ENCODE measurements at regions not wholly inside any gene's neighbourhood (a gene's known extent, or its start where the extent isn't known, plus 50 kb on each side); places are given as distances from the start of the nearest gene placed in this dataset.

DNA sequence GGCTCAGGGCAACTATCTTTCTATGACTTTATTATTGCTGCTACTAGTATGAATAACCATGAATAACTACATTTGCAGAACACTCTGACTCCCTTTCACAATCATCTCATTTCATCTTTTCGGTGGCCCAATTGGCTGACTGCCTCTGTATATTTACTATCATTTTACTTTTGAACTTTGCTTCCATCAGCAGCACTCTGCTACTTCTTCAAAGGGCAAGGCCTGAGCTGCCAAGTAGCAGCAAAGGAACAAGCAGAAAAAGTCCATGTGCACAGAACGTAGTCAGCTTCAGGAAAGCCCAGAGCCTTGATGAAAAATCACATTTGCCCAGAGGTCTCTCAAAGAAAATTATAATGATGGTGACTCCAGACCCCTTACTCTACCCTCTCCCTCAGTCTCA lies 214.5 kb upstream of the PUM3 start:
- Histone ChIP-seq H3K4me2 (no peak overlapping the region), H3K9me3 (no peaks in the 10 kb centered on the region)
- TF ChIP-seq Cebpa-rat (IDR thresholded peaks at IDR 0.05), result no peak

DNA sequence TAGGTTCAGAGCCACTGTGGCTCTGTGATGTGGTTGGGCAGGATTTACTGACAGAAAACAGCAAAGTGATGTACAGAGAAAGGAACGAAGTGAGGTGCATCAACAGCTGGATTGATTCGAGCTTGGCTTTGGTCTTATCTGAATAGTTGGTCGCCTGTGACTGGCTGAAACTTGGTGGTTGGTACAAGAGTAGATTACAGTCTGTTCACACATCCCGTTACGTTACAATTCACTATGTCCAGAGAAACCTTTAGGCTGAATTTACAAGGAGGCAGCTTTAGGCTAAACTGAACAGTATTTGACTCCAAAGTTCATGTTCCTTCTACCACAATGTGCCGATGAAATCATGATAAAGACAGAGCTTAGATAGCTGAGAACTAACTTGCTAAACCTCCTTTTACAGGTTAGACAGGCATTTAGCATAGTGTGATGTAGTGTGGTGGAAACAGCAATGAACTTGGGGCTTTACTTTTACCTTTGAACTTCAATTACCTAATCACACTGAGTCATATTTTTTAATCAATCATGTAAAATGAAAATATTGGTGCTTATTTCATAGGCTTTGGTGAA lies 210.2 kb upstream of the PUM3 start:
- H3K36me3 ChIP-seq, result no peaks in the 10 kb centered on the region
- H3K27ac ChIP-seq, result no peak overlapping the region
- no peaks in the 10 kb centered on the region for H3K9me3 ChIP-seq
- TF ChIP-seq Cebpa-rat (IDR thresholded peaks at IDR 0.05), result no peak
- H4K20me1 ChIP-seq, result no peaks in the 10 kb centered on the region
- no peak overlapping the region for H3K9ac ChIP-seq
- H3K4me2 ChIP-seq, result no peak overlapping the region
- H3K4me3 ChIP-seq, result no peak overlapping the region
- no peaks in the 10 kb centered on the region for H3K27me3 ChIP-seq
- H3K4me1 ChIP-seq, result no peaks in the 10 kb centered on the region

More for the DNA sequence above, 214.5 kb upstream of the PUM3 start:
- H3K4me3 ChIP-seq, result no peak overlapping the region
- no peaks in the 10 kb centered on the region for H3K27me3 ChIP-seq
- H3K27ac ChIP-seq, result no peak overlapping the region
- H3K36me3 ChIP-seq, result no peaks in the 10 kb centered on the region
- no peak overlapping the region for H3K9ac ChIP-seq
- H4K20me1 ChIP-seq, result no peaks in the 10 kb centered on the region
- no peaks in the 10 kb centered on the region for H3K4me1 ChIP-seq

DNA sequence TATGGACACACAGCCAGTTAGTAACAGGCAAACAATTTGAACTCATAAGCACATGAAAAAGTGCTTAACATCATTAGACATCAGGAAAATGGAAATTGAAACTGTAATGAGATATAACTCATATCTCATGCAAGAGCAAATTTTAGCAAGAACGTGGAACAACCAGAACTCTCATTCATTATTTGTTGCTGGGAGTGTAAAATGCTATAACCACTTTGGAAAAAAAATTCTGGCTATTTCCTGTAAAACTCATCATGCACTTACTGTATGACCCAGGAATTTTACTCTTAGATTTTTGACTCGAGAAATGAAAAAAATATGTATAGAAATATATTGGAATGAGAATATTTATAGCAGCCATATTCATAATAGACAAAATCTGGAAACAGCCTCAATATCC lies 205.7 kb upstream of the PUM3 start:
- Histone ChIP-seq H3K27ac (no peak overlapping the region), H3K36me3 (no peaks in the 10 kb centered on the region), H4K20me1 (no peaks in the 10 kb centered on the region), H3K9me3 (no peaks in the 10 kb centered on the region), H3K4me1 (peaks cover 10% of the 10 kb centered on the region), H3K4me2 (no peak overlapping the region), H3K27me3 (no peaks in the 10 kb centered on the region), H3K4me3 (no peak overlapping the region), H3K9ac (no peak overlapping the region)
- no peak for TF ChIP-seq Cebpa-rat (IDR thresholded peaks at IDR 0.05)

DNA sequence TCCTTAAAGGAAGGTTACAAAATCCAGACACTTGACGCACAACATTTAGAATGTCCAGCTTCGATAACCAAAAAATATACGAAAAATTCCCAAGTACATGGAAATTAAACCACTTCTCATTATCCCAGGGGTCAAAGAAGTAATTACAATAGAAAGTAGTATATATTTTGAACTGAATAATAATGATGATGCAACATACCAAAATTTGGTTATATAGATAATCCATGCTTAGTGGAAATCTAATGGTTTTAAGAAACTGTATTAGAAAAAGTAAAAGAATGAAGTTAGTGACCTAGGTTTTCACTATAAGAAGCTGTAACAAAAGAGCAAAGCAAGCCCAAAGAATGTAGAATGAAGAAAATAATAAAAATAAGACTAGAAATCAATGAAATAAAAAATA lies 204.0 kb upstream of the PUM3 start:
- peaks cover 11% of the 10 kb centered on the region for H3K4me1 ChIP-seq
- H3K27ac ChIP-seq, result no peak overlapping the region
- H3K9ac ChIP-seq, result no peak overlapping the region
- no peaks in the 10 kb centered on the region for H3K27me3 ChIP-seq
- no peak overlapping the region for H3K4me3 ChIP-seq
- H4K20me1 ChIP-seq, result no peaks in the 10 kb centered on the region
- H3K4me2 ChIP-seq, result no peak overlapping the region
- no peak for TF ChIP-seq Cebpa-rat (IDR thresholded peaks at IDR 0.05)
- H3K36me3 ChIP-seq, result no peaks in the 10 kb centered on the region
- H3K9me3 ChIP-seq, result no peaks in the 10 kb centered on the region

DNA sequence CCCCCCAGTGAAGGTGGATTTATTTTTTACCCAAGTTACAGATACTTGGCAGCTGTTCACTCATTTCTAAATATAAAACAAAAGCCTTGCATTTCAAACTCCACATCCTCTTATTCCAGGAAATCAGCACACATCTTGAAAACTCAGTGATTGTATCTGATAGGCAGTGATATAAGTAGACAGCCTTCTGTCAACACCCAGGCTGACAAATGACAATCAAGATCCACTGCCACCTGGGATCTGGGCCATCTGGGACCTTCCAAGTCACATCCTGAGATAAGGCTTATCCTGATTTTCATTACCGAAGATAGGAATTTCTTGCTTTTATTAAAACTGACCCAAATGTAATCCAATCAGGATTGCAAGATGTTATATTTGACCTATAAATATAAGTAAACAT lies 201.3 kb upstream of the PUM3 start:
- Histone ChIP-seq H3K4me2 (peak overlapping the region; percentile 34), H3K4me1 (peaks cover 11% of the 10 kb centered on the region), H4K20me1 (no peaks in the 10 kb centered on the region), H3K9ac (no peak overlapping the region), H3K4me3 (no peak overlapping the region), H3K27me3 (no peaks in the 10 kb centered on the region), H3K27ac (no peak overlapping the region), H3K36me3 (no peaks in the 10 kb centered on the region), H3K9me3 (no peaks in the 10 kb centered on the region)
- no peak for TF ChIP-seq Cebpa-rat (IDR thresholded peaks at IDR 0.05)

DNA sequence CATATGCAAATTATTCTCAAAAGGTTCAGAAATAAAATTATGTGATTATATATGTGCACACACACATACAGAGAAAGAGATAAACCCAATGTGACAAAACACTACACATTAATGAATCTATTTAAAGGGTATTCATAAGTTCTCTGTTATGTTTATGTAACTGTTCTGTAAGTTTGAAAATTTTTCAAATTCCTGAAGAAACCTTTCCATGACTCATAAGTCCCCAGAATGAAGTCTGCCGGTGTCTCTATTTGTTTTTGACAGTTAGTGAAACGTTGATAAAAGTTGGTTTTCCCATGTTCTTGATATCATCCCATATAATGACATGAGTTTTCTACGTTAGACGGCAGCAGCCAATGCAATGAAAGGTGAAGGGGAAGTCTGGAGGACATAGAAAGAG lies 199.5 kb upstream of the PUM3 start:
- Histone ChIP-seq H3K4me1 (peaks cover 11% of the 10 kb centered on the region), H3K36me3 (no peaks in the 10 kb centered on the region), H4K20me1 (no peaks in the 10 kb centered on the region), H3K27ac (no peak overlapping the region), H3K9ac (no peak overlapping the region), H3K27me3 (no peaks in the 10 kb centered on the region), H3K9me3 (no peaks in the 10 kb centered on the region), H3K4me3 (no peak overlapping the region), H3K4me2 (no peak overlapping the region)
- no peak for TF ChIP-seq Cebpa-rat (IDR thresholded peaks at IDR 0.05)

DNA sequence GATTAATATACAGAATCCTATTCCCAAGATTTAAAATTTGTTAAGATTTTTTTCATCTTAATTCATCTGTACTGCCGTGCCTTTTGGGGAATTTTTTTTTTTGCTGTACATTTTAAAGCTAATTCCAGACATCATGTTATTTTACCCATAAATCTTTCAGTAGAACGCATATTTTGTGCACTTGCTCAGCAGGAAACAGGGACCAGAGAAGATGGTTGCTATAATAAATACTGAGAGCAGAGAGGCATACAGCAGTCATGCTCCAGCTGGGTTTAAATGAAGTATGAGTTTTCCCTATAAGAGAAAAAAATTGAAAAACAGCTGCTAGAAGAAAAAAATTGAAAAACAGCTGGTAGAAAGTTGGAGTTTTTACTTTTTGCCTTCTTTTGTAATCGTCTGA lies 196.9 kb upstream of the PUM3 start:
- no peak overlapping the region for H3K4me3 ChIP-seq
- TF ChIP-seq Cebpa-rat (IDR thresholded peaks at IDR 0.05), result no peak
- H3K4me1 ChIP-seq, result peaks cover 11% of the 10 kb centered on the region
- H3K9ac ChIP-seq, result no peak overlapping the region
- H3K27me3 ChIP-seq, result no peaks in the 10 kb centered on the region
- H3K9me3 ChIP-seq, result no peaks in the 10 kb centered on the region
- no peaks in the 10 kb centered on the region for H4K20me1 ChIP-seq
- H3K36me3 ChIP-seq, result no peaks in the 10 kb centered on the region
- H3K27ac ChIP-seq, result no peak overlapping the region
- H3K4me2 ChIP-seq, result no peak overlapping the region

DNA sequence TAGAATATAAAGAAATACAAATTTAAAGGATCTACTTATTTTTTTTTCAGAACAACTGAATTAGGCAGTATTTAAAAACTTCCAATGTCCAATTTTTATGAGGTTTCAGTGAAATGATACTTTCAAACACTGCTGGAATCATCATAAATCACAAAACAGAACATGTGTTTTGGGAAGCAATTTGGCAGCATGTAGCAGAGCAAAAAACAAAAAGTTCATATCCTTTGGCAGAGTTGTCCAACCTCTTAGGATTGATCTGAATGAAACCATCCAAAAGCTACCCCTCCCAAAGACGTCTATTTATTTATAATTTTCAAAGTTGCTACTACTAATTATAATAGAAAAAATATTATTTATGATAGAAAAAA lies 192.4 kb upstream of the PUM3 start:
- TF ChIP-seq Cebpa-rat (IDR thresholded peaks at IDR 0.05), result no peak
- no peak overlapping the region for H3K27ac ChIP-seq
- H3K4me1 ChIP-seq, result no peaks in the 10 kb centered on the region
- H4K20me1 ChIP-seq, result no peaks in the 10 kb centered on the region
- no peak overlapping the region for H3K4me3 ChIP-seq
- no peaks in the 10 kb centered on the region for H3K36me3 ChIP-seq
- H3K27me3 ChIP-seq, result no peaks in the 10 kb centered on the region
- no peak overlapping the region for H3K4me2 ChIP-seq
- no peak overlapping the region for H3K9ac ChIP-seq
- H3K9me3 ChIP-seq, result no peaks in the 10 kb centered on the region

DNA sequence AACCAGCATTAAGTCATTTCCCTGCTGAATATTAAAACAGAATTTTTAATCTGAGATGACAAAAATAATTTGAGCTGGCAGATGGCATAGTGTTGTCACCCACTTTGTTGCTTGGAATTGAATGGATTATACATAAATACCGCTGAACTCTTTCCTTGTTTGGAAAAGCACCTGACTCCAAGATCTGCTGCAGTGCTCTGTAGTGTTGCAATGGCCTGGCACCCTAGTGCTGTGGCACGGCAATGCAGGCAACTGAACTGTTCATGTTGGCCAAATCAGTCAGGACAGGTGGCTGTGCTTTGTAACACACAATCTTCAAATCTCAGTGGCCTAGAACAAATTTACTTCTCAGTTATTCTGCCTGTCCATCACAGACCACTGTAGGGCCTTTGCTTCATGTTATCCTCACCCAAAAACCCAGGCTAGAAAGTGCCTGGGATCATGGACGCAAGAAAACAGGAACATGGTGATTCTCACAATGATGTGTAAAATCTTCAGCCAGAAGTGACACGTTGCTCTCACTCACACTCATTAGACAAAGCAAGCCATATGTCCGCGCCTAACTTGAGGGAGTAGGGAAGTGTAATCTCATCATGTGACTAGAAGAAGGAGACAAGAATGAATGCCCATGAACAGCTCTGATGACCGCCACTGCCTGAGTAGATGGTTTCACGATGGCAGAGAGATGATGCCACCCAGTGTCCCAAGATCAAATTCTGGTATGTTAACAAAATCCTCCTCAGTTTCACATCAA lies 191.9 kb upstream of the PUM3 start:
- no peak for TF ChIP-seq Cebpa-rat (IDR thresholded peaks at IDR 0.05)
- Histone ChIP-seq H3K36me3 (no peaks in the 10 kb centered on the region), H3K9ac (no peak overlapping the region), H3K4me1 (peaks cover 1% of the 10 kb centered on the region), H3K4me2 (no peak overlapping the region), H3K27ac (no peak overlapping the region), H3K27me3 (no peaks in the 10 kb centered on the region), H3K4me3 (no peak overlapping the region), H4K20me1 (no peaks in the 10 kb centered on the region), H3K9me3 (no peaks in the 10 kb centered on the region)

DNA sequence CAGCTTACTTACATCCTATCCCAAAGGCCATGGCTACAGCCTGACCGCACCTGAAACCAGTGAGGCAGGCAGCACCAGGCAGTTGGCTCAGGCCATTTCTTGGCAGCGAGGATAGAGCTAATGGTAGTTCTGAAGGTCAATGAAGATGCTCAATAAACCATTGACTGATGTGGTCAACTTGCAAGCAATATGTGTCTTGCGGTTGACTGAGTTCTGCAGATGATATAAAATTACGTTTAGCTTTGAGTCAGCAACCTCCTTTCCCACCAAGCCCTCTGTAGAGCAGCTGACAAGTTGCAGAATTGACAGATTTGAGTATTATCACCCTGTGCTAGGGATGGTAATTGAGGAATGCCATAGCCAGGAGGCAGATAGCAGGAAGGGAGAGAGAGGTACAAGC lies 189.0 kb upstream of the PUM3 start:
- H3K27ac ChIP-seq, result no peak overlapping the region
- H3K9ac ChIP-seq, result no peak overlapping the region
- H3K36me3 ChIP-seq, result no peaks in the 10 kb centered on the region
- TF ChIP-seq Cebpa-rat (IDR thresholded peaks at IDR 0.05), result no peak
- H3K27me3 ChIP-seq, result no peaks in the 10 kb centered on the region
- H3K4me1 ChIP-seq, result peaks cover 11% of the 10 kb centered on the region
- no peaks in the 10 kb centered on the region for H4K20me1 ChIP-seq
- H3K4me2 ChIP-seq, result no peak overlapping the region
- H3K9me3 ChIP-seq, result no peaks in the 10 kb centered on the region
- no peak overlapping the region for H3K4me3 ChIP-seq
